Brain microvascular endothelial cell (primary cell): ENCODE measurements at regions not wholly inside any gene's neighbourhood (a gene's known extent, or its start where the extent isn't known, plus 50 kb on each side); places are given as distances from the start of the nearest gene placed in this dataset.

ENCODE experiments used
- DNase-seq: peaks from one replicate; pipeline ENCODE4 v3.0.0-alpha.2; 2020
- H3K27ac ChIP-seq: fragments of 250-450 bp; sonication (Bioruptor Pico); 2 replicates; pipeline ENCODE4 v1.5.1; 2020; ENCODE audit warnings: mild to moderate bottlenecking, moderate library complexity
- H3K27me3 ChIP-seq: fragments of 250-450 bp; sonication (Bioruptor Pico); replicated peaks from 2 replicates; pipeline ENCODE4 v1.5.1; 2020; ENCODE audit warnings: mild to moderate bottlenecking
- H3K36me3 ChIP-seq: fragments of 250-450 bp; sonication (Bioruptor Pico); replicated peaks from 2 replicates; pipeline ENCODE4 v1.5.1; 2020; ENCODE audit warnings: mild to moderate bottlenecking
- H3K4me3 ChIP-seq: 2 replicates; pipeline ENCODE4 v1.5.1; 2011; ENCODE audit warnings: low read depth, mild to moderate bottlenecking, control low read depth, low read length, moderate library complexity
- CTCF ChIP-seq: IDR thresholded peaks from 2 replicates; pipeline ENCODE4 v1.5.1; 2011; ENCODE audit warnings: low read depth, mild to moderate bottlenecking, moderate library complexity, low read length, control low read depth, inconsistent platforms; ENCODE audit errors: missing control alignments
- in situ Hi-C: cut with HindIII; loops from 2 replicates; pipeline ENCODE4 v1.10.0; 2017; ENCODE audit warnings: low sequenced_read_pairs, low pct_ligation_motif_present

- Histone ChIP-seq H3K36me3 (no peaks in the 10 kb centered on the region), H3K27ac (no peak overlapping the region), H3K27me3 (no peaks in the 10 kb centered on the region), H3K4me3 (no peak overlapping the region)
- in situ Hi-C loops: no loop called here
- no peak for TF ChIP-seq CTCF
- DNase-seq: no peak
Observed at GRCh38 chr5:13246053-13246452, 698.4 kb downstream of the DNAH5 start.

- Histone ChIP-seq H3K27ac (no peak overlapping the region), H3K4me3 (no peak overlapping the region), H3K36me3 (no peaks in the 10 kb centered on the region), H3K27me3 (no peaks in the 10 kb centered on the region)
- in situ Hi-C loops: no loop called here
- no peak for TF ChIP-seq CTCF
- no peak for DNase-seq
Observed at GRCh38 chr5:13244151-13244550, 700.3 kb downstream of the DNAH5 start.

GRCh38 chr5:13227513-13227912 is 717.0 kb downstream of the DNAH5 start:
- Histone ChIP-seq H3K36me3 (no peaks in the 10 kb centered on the region), H3K4me3 (no peak overlapping the region), H3K27ac (no peak overlapping the region), H3K27me3 (no peaks in the 10 kb centered on the region)
- in situ Hi-C loops: no loop called here
- no peak for TF ChIP-seq CTCF
- no peak for DNase-seq

- Histone ChIP-seq H3K36me3 (no peaks in the 10 kb centered on the region), H3K4me3 (no peak overlapping the region), H3K27ac (no peak overlapping the region), H3K27me3 (no peaks in the 10 kb centered on the region)
- peak; percentile 16 for TF ChIP-seq CTCF
- in situ Hi-C loops: no loop called here
- DNase-seq: no peak
Observed at GRCh38 chr5:13218518-13218917, 726.0 kb downstream of the DNAH5 start.

- Histone ChIP-seq H3K27ac (no peak overlapping the region), H3K36me3 (no peaks in the 10 kb centered on the region), H3K27me3 (no peaks in the 10 kb centered on the region), H3K4me3 (no peak overlapping the region)
- in situ Hi-C loops: no loop called here
- no peak for DNase-seq
- no peak for TF ChIP-seq CTCF
Observed at GRCh38 chr5:13217636-13218035, 726.9 kb downstream of the DNAH5 start.

GRCh38 chr5:13215806-13216205 is 728.7 kb downstream of the DNAH5 start:
- DNase-seq: no peak
- no peak for TF ChIP-seq CTCF
- H3K4me3 ChIP-seq: no peak overlapping the region
- H3K36me3 ChIP-seq: no peaks in the 10 kb centered on the region
- no peaks in the 10 kb centered on the region for H3K27me3 ChIP-seq
- in situ Hi-C loops: no loop called here
- H3K27ac ChIP-seq: no peak overlapping the region
